ENCODE measurements at regions not wholly inside any gene's neighbourhood (a gene's known extent, or its start where the extent isn't known, plus 50 kb on each side); places are given as distances from the start of the nearest gene placed in this dataset.

- 93 to 98% methylated on average over 2 of the region's 2 CpGs for WGBS, 2 donors
- Histone ChIP-seq H3K4me1 (peaks cover 9% of the 10 kb centered on the region), H3K9me3 (no peaks in the 10 kb centered on the region), H3K27me3 (no peaks in the 10 kb centered on the region), H3K27ac (no peak overlapping the region), H3K4me3 (no peak overlapping the region), H3K36me3 (ENCODE audit: low read depth, missing control alignments) (no peaks in the 10 kb centered on the region)
- no peak for DNase-seq
- no peak for TF ChIP-seq CTCF (IDR thresholded peaks at IDR 0.05)
- no peak for TF ChIP-seq POLR2A (IDR thresholded peaks at IDR 0.05)
- intact Hi-C loops (cut with DNase I; ENCODE audit: low total_unique reads) = no loop called here
Observed at GRCh38 chr6:130600880-130601341, 226.3 kb upstream of the SMLR1 start.

GRCh38 chr6:130602151-130602770, 224.9 kb upstream of the SMLR1 start:
- H3K27me3 ChIP-seq = no peaks in the 10 kb centered on the region
- DNase-seq = no peak
- intact Hi-C loops (cut with DNase I; ENCODE audit: low total_unique reads) = no loop called here
- no peaks in the 10 kb centered on the region for H3K9me3 ChIP-seq
- peaks cover 9% of the 10 kb centered on the region for H3K4me1 ChIP-seq
- H3K27ac ChIP-seq = no peak overlapping the region
- H3K36me3 ChIP-seq (ENCODE audit: low read depth, missing control alignments) = no peaks in the 10 kb centered on the region
- 49 to 66% methylated on average over 8 of the region's 8 CpGs for WGBS, 2 donors
- H3K4me3 ChIP-seq = no peak overlapping the region
- TF ChIP-seq POLR2A (IDR thresholded peaks at IDR 0.05) (no peak), CTCF (IDR thresholded peaks at IDR 0.05) (no peak)

- peaks cover 9% of the 10 kb centered on the region for H3K4me1 ChIP-seq
- no peaks in the 10 kb centered on the region for H3K36me3 ChIP-seq (ENCODE audit: low read depth, missing control alignments)
- no peaks in the 10 kb centered on the region for H3K9me3 ChIP-seq
- no peaks in the 10 kb centered on the region for H3K27me3 ChIP-seq
- WGBS, 2 donors = 86 to 91% methylated on average over 3 of the region's 3 CpGs
- DNase-seq = no peak
- no peak overlapping the region for H3K27ac ChIP-seq
- intact Hi-C loops (cut with DNase I; ENCODE audit: low total_unique reads) = no loop called here
- H3K4me3 ChIP-seq = no peak overlapping the region
- no peak for TF ChIP-seq POLR2A (IDR thresholded peaks at IDR 0.05)
- TF ChIP-seq CTCF (IDR thresholded peaks at IDR 0.05) = no peak
Observed at GRCh38 chr6:130603391-130603790, 223.8 kb upstream of the SMLR1 start.

GRCh38 chr6:130604841-130605399, 222.3 kb upstream of the SMLR1 start:
- intact Hi-C loops (cut with DNase I; ENCODE audit: low total_unique reads) = no loop called here
- H3K36me3 ChIP-seq (ENCODE audit: low read depth, missing control alignments) = no peaks in the 10 kb centered on the region
- TF ChIP-seq CTCF (IDR thresholded peaks at IDR 0.05) (no peak), POLR2A (IDR thresholded peaks at IDR 0.05) (no peak)
- 34 to 44% methylated on average over 2 of the region's 2 CpGs for WGBS, 2 donors
- H3K9me3 ChIP-seq = no peaks in the 10 kb centered on the region
- no peak overlapping the region for H3K27ac ChIP-seq
- no peak overlapping the region for H3K4me3 ChIP-seq
- H3K27me3 ChIP-seq = no peaks in the 10 kb centered on the region
- peaks cover 9% of the 10 kb centered on the region for H3K4me1 ChIP-seq
- no peak for DNase-seq

- 58 to 66% methylated on average over 2 of the region's 2 CpGs for WGBS, 2 donors
- Histone ChIP-seq H3K27me3 (no peaks in the 10 kb centered on the region), H3K27ac (no peak overlapping the region), H3K4me1 (peaks cover under 1% of the 10 kb centered on the region), H3K36me3 (ENCODE audit: low read depth, missing control alignments) (no peaks in the 10 kb centered on the region), H3K4me3 (no peak overlapping the region), H3K9me3 (no peaks in the 10 kb centered on the region)
- DNase-seq = no peak
- intact Hi-C loops (cut with DNase I; ENCODE audit: low total_unique reads) = no loop called here
- TF ChIP-seq CTCF (IDR thresholded peaks at IDR 0.05) (no peak), POLR2A (IDR thresholded peaks at IDR 0.05) (no peak)
Observed at GRCh38 chr6:130610303-130610702, 216.9 kb upstream of the SMLR1 start.
